HG03565 (cell line): ENCODE measurements at regions not wholly inside any gene's neighbourhood (a gene's known extent, or its start where the extent isn't known, plus 50 kb on each side); places are given as distances from the start of the nearest gene placed in this dataset.

Source experiments
- ATAC-seq: cut with Tn5 transposase; IDR thresholded peaks from one replicate; pipeline ENCODE4 v1.9.1; 2021; ENCODE audit warnings: mild to moderate bottlenecking, moderate library complexity; ENCODE audit not compliant: unreplicated experiment

DNA sequence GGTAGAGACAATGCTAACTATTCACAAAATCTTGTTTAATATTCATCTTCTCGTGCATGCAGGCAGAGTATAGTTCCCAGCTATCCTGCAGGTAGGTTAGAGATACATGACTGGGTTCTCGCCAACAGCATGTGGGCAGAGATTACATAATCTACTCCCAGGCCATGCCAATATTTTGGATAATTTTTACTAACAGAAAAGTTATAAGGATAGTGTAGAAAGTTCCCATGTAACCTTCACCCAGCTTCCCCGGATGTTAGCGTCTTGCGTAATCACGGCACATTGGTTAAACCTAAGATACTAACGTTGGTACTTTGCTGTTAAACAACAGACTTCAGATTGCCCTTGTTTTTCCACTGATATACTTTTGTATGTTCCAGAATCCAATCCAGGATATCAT lies 215.5 kb upstream of the LARGE1 start:
- ATAC-seq = no peak

DNA sequence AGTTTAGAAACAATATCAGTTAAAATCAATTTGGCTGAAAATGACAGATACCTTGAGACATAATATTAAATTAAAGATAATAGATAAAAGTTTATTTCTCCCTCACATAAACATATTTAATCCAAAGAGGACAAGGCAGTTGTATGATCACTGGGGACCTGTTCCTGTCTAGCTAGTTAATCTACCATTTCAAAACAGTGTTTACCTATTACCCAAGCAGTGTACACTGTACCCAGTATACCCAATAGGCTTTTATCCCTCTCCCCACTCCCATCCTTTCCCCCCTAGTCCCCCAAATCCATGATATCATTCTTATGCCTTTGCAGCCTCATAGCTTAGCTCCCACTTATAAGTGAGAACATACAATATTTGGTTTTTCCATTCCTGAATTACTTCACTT lies 229.7 kb upstream of the LARGE1 start:
- ATAC-seq = no peak

DNA sequence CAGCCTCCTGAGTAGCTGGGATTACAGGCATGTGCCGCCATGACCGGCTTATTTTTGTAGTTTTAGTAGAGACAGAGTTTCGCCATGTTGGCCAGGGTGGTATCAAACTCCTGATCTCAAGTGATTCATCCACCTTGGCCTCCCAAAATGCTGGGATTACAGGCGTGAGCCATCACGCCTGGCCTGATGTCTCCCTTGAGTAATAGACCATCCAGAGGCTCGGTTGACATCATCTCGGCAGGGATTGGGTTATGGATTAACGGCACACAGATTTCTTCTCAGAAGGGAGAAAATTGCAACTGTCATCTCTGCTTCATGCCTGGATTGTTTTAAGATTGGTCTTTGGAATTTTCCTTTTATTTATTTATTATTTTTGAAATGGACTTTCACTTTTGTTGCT lies 239.2 kb upstream of the LARGE1 start:
- no peak for ATAC-seq

DNA sequence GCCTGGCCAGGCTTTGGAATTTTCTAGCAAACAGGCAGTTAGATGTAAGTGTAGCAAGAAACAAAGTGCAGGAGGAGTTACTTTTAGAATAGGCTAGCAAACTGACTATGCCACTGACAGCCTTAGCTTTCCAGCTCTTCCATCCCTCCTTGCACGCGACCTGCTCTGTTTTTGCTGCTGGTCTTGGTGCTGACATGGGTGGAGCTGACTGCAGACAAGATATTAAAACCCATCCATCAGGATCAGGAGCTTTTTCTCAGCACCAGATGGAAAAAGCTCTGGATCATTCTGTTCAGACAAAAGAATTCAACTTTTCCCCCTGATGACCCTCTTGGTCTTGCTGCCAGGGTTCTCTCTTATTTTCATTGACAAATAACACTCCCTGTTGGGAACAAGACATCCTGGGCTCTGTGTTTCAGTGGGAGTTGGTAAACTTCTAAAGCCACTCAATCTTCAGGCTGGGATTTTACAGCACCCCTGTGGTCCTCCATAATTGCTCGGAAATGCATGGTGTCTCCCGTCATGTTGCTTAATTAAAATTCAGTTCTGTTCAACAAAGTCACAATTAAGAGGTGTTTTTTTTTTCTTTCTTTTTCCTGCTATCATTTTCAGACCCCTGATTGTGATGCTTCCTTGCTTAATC lies 240.0 kb upstream of the LARGE1 start:
- ATAC-seq = no peak

DNA sequence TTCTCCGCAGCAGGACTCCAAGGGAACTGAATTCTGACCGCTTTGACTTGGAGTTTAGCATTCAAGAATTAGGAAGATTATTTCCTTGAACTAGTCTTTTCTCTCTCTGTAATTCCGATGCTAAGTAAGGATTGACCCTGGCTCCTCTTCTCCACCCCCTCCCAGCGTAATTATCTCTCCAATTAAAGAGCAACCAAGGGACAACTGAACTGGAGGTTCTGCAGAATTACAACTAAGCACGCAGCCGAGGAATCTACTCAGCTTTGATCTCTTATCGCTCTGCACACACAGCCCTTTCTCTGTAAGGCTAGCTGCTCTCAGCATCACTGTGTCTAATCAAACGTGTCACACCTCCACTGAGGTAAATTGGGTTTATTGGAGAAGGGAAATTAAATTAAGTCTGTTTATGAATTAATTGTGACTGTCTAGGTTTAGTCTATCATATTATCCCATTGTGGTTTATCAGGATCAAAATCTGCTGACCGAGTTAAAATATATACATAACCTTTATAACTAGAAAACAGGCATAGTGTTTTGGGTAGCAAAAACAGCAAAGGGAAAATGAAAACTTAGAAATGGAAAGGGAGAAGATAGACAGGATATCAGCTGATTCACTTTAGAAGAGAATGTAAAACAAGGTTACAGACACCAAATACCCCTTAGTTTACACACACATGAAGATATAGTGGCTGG lies 241.3 kb upstream of the LARGE1 start:
- ATAC-seq = no peak

DNA sequence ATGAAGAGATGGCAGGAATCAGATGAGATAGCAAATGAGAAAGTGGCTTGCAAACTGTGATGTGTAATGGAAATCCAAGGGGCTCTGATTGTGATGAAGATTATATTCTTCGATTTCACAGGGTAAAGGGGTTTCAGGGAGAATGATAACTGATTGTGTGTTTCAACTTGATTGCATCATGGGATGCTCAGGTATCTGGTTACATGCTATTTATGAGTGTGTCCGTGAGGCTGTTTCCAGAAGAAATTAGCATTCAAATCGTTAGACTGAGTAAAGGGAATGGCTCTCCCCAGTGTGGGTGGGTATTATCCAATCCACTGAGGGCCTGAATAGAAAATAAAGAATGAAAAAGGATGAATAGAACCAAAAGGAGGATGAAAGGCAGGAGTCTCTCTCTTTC lies 278.7 kb upstream of the LARGE1 start:
- ATAC-seq = no peak

DNA sequence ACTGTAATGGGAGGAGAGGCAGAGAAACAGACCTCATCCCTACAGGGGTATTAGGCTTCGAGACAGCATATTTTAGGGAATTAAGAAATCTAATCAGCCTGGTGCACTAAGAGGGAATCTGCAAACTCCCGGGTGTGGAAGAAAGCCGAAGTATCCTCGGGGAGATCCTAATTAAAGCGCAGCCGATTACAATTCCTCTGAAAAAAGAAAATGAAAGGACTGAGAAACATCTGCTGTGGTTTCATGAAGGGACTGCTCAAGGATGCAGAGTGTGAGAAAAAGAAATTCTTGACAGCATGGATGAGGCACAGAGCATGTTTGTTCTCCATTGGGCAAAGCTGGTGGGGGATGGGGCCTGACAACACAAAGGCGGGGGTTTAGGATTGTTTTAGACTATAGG lies 290.0 kb upstream of the LARGE1 start:
- ATAC-seq = no peak

DNA sequence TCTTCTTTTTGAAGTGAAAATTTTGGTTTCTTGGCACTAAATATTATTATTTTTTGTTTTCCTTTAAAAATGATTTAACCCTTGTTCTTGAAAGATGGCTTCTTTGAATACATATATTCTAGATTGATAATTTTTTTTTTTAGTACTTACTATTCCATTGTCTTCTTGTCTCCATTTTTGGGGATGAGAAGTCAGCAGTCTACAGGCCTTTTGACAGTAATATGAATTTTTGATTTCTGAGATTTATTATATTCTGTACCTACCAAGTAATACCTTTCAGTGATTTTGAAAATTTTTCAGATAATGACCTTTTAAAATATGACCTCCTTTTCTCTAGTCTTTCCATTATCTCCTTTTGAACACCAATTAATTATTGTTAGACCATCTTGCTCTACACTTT lies 294.1 kb upstream of the LARGE1 start:
- ATAC-seq = no peak

DNA sequence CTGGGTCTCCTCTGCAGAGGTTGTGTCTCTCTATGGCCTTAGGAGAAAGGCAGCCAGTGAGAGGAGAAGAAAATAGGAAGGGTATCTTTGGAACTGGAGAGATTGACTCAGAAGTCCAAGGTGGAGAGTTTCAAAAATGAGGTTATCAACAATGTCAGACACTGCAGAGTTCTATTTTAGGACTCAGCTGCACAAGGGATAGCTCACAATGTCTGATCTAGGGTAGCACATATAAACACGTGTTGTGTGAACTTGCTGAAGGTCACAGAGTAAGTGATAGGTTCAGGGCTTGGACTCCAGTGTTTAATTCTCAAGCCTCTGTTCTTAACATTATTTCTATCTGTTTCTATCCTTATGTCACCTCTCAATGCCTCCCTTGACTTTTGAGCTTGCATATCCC lies 305.0 kb upstream of the LARGE1 start:
- no peak for ATAC-seq

DNA sequence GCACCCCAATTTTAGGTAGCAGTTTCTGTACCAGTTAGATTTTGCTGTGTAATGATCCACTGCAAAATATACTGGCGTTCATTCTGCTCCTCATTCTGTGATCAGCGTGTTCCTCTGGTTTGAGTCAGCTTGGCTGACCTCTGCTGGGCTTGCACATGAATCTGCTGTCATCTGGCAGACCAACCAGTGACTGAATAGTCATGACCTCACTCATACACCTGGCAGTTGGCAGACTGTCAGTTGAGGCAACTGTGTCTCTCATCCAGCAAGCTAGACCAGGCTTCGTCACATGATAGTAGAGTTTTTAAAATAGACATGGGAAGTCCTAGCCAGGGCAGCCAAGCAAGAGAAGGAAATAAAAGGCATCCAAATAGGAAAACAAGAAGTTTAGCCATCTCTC lies 316.3 kb upstream of the LARGE1 start:
- ATAC-seq = no peak

DNA sequence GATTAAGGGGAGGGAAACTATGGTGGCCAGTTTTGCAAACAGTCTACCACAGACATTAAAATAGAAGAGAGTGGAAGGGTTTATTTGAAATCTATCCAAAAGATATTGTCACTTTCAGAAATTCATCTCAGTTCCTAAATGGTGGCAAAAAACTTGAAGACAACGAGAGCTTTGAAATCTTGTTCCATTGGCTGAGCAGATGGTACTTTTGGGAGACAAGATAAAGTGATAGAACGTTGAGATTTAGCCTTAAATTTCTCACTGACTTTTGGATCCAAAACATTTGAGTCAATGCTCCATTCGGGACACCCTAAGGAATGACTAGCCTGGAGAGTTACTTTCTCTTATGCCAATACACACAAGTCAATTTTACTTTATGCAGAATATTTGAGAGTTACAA lies 319.1 kb upstream of the LARGE1 start:
- no peak for ATAC-seq

DNA sequence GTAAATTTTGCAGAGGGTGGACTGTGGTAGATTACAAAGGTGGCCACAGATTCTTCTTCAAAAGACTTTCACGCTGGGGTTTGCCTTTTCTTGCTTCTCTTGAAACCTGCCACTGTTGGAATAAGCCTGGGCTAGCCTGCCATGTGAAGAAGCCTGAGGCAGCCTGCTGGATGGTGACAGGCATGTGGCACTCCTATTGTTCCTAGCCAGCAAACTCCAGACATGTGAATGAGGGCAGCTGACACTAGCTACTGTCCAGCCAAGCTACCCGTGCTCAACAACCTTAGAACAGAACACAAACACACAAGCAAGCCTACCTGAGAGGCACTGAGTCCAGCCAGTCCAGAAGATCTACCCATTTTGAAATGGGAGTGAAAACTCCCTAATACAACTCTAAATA lies 322.7 kb upstream of the LARGE1 start:
- ATAC-seq = no peak

DNA sequence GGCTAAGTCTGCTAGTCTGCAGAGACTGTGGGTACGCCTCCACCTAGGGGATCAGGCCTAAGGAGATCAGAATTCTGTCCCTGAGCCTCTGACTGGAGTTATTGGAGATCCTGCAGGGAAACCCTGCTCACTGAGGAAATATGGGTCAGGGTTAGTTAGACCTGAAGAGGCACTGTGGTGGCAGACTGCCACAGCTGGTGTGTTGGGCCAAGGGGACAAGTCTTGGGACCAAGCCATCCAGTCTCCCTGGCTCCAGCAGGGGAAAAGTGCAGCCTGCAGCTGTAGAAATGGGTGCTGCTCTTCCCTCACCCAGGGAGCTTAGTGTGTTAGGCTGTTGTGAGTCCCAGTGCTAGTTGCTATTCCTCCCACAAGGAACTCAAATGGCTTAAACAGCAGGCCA lies 334.8 kb upstream of the LARGE1 start:
- ATAC-seq = no peak

DNA sequence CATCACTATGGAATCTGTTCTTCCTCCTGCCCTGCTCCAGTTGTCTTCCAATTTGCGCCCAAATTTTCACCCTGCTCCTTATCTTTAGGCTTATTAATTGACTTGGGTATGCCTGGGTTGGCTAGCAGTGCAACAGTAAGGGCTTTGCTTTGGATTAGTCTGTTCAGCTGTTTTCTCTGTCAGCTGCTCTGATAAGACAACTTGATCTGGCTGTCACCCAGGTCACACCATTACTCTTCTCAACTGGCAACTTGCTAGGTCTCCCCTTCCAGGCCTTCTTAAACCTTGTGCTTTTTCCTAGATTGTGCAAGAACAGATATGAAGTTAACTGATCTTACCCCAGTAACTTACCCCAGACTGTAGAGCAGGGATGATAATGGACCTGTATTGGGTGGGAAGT lies 357.8 kb upstream of the LARGE1 start:
- no peak for ATAC-seq

DNA sequence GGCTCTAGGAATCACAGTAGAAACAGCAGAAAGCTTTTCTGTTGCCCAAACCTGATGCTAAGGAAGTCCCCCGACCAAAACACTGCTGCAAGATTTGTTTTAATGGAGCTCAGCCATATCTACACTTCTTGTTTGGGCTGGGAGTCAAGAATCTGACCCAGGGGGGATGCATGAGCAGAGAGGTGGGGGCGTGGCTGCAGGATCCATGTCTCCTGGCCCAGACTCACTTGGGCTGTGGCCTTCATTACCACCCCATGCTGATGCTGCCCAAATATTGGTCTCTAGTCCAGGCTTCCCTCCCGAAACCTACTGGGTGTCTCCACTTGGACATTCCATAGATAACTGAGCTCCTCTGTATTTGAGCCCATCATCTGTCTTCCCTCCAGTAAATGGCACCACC lies 361.5 kb upstream of the LARGE1 start:
- ATAC-seq = no peak

DNA sequence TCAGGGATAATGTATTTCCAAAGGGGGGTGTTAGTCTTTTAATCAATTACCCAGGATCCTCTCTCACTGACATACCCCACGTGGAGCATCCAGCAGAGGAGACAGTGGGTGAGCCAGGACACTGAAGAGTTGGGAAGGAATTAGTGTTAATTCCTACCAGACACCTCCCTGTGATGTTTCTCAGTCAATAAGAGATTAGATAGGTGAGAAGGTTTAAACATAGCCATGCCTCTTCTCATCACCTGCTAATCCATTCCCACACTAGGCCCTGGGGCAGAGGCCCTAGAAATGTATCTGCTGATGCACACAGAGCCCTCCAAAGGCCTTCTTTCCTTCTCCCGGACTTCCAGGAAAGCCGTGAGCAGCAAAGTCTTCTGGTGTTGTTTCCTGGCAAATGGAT lies 363.6 kb upstream of the LARGE1 start:
- no peak for ATAC-seq

DNA sequence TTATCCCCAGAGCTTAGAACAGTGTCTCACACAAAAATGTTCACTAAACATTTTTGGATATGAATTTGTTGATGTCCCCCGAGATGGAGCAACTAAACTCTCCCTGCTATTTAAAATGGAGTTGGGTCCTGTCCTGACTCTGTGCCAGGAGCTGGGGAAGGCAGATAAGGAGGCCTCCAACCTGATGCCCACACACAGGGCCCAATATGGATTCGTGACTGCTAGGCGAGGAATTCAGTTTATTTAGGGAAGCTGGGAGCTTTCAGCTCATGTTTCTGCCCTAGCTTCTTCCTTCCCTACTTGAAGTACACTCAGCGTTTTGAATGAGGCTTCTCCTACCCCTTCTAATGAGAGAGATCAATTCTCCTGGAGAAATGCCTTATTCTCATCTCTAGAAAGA lies 373.0 kb upstream of the LARGE1 start:
- ATAC-seq = no peak

DNA sequence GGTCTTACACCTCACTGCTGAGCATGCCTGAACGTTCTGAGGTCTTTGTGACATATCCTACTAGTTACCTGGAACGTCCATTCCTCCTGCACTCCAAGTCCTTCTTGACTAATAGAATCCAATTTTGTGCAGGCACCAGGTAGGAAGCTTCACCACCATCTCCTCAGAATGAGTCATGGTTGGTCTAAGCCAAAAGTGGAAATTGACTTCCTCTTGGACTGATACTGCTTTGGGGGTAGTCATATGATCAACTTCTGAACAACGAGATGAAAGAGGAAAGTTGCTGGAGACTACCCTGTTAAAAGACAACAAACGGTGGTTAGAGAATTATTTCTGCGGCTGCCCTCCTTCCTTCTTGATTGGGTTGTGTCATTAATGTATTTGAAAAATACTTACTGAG lies 374.2 kb upstream of the LARGE1 start:
- ATAC-seq = no peak

DNA sequence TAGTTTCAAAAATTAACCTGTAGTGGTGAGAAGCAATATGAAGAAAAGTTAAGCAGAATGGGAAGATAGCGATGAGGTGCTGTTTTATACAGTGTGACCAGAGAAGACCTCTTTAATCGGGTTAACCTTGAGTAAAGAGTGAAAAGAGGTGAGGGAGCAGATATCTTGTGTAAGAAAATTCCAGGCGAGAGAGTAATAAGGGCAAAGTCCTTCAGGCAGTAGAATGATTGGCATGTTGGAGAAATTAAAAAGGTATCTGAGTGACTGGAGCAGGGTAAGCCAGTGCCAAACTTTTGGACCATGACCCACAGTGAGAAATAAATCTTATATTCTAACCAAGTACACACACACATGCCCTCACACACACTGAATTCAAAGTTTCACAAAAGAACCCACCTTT lies 374.7 kb upstream of the LARGE1 start:
- ATAC-seq = no peak

DNA sequence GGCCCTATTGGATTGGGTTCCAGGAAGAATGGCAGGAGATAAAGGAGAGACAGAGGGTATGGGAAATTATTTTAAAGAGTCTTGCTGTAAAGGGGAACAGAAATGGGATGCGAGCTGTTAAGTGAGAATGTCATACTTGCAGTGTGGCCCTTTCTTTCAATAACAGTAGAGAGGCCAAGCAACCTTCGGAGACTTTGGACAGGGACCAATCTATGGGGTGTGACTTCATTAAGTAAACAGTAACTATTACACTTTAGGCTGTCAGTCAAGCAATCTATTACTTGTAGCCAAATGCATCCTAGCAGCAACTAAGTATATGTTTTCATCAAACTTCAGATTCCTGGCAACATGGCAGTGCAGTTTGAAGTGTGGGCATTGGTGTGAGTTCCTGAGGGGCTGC lies 376.2 kb upstream of the LARGE1 start:
- no peak for ATAC-seq

DNA sequence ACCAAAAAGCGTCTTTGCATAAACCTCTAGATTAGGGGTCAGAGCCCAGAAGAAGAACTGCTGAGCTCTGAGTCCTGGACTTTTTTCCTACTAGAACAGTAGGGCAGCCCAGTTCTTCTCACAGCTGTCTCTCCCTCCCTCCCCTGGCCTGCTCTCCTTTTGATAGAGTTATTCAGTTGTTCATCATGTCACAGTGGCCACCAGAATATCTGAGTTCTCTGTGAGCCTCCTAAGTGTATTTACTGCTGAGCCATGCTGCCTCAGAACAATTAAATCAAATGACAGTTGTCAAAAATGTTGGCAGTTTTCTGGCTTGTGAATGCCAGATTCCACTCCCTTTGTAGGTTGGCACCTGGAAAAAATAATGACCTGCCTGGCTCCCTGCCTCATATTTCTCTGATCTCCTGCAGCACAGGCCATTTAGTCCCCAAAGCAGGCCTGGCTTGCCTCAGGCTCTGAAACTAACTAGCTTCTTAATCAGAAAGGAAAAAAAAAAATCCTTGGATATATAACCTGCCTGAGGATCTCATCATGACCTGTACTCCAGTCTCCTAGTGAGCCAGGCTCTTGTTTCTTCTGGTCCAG lies 377.4 kb upstream of the LARGE1 start:
- no peak for ATAC-seq

DNA sequence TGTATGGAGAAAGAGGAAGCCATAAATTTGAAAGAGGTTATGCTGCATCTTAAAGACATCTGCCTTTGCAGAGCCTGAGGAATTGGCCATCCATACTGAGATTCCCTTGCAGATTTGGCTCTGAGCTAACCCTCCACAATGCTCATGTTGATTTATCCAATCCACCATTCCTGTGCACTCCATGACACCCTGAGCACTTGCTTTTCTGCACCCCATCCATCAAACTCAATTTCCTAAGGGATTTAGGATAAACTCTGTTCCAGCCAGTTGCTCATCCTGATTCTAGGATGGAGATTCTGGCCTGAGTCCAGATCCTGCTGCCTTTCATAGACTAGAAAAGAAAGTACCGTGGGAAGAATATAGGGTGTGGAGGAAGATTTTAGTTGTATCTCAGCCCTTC lies 379.2 kb upstream of the LARGE1 start:
- ATAC-seq = no peak

DNA sequence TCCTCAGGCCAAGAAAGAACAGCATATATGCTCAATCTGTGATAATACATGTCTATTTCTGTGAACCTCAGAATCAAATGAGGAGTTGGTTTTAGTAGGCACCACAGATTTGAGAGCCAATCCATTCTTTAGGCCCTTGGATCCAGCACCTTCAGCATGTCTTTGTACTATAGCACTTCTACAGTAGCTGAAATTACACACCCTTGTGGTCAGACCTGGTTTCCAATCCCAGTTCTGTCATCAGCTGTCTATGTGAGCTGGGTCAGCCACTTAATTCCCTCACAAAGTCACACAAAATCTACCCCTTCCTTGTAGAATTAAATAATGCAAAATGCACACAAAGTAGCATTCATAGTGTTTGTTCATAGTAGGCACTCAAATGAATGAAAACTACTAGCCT lies 381.3 kb upstream of the LARGE1 start:
- no peak for ATAC-seq
